Endothelial cell of umbilical vein (primary cell): ENCODE measurements at regions not wholly inside any gene's neighbourhood (a gene's known extent, or its start where the extent isn't known, plus 50 kb on each side); places are given as distances from the start of the nearest gene placed in this dataset.

ENCODE experiments used
- BruUV-seq: library from RNA; stranded (reverse); fragments of 400-500 nt; replicated peaks from 2 replicates; lab custom pipeline; 2021; lab: Mats Ljungman, UMichigan
- CTCF ChIA-PET: fragments of 300-600, 350-600 bp; sonication (Branson Sonifier 250); formaldehyde crosslinking; loops from one replicate; lab custom pipeline; 2021; ENCODE audit warnings: antibody characterized with exemption, inconsistent platforms; lab: Charles Lee
- POLR2A ChIA-PET: fragments of 300-600, 350-600 bp; sonication (Branson Sonifier 250); formaldehyde crosslinking; loops from one replicate; lab custom pipeline; 2021; ENCODE audit warnings: antibody characterized with exemption, inconsistent platforms; lab: Charles Lee
- DNase-seq: peaks from one replicate; pipeline ENCODE4 v3.0.0-alpha.2; 2011; ENCODE audit warnings: low read depth, low spot score
- FAIRE-seq: peaks from 2 replicates; lab custom pipeline; 2011; peaks lifted over from hg19 to GRCh38; lab: Jason Lieb, UNC
- H2AFZ ChIP-seq: 2 replicates; pipeline ENCODE4 v1.6.0; 2012; ENCODE audit warnings: low read depth, low read length, control low read depth, inconsistent platforms
- H3K27ac ChIP-seq: 2 replicates; pipeline ENCODE4 v1.5.1; 2011; ENCODE audit warnings: low read depth, mild to moderate bottlenecking, control low read depth, low read length, moderate library complexity; ENCODE audit not compliant: insufficient read depth
- H3K27me3 ChIP-seq, 2 experiments: 2 replicates each; pipeline versions ENCODE4 v1.6.0 to v1.6.1; 2011; ENCODE audit warnings: low read length in 2 of 2, mixed read lengths in 1 of 2; ENCODE audit not compliant: control insufficient read depth in 2 of 2, insufficient read depth in 2 of 2
- H3K36me3 ChIP-seq, 2 experiments: 2 replicates in 1 of 2; 3 replicates in 1 of 2; pipeline ENCODE4 v1.5.1; 2011; ENCODE audit warnings: low read length in 2 of 2, mild to moderate bottlenecking in 1 of 2, moderate library complexity in 1 of 2; ENCODE audit not compliant: control insufficient read depth in 2 of 2, insufficient read depth in 2 of 2; ENCODE audit errors: extremely low read depth in 1 of 2
- H3K4me1 ChIP-seq: 3 replicates; pipeline ENCODE4 v1.5.1; 2011; ENCODE audit warnings: mild to moderate bottlenecking, low read length; ENCODE audit not compliant: control insufficient read depth, insufficient read depth; ENCODE audit errors: extremely low read depth
- H3K4me2 ChIP-seq: 2 replicates; pipeline ENCODE4 v1.6.1; 2011; ENCODE audit warnings: low read length, control low read depth, mixed read lengths; ENCODE audit not compliant: insufficient read depth
- H3K4me3 ChIP-seq, 3 experiments: fragments of 200-600 bp in 1 of 3; sonication (generic), shearing (Covaris generic) in 1 of 3; replicated peaks in 1 of 3; 2 replicates each; pipeline ENCODE4 v1.5.1; 2011 to 2016; ENCODE audit warnings: control low read depth in 3 of 3, low read length in 3 of 3, mild to moderate bottlenecking in 2 of 3, inconsistent platforms in 1 of 3, low read depth in 1 of 3, moderate library complexity in 1 of 3; ENCODE audit not compliant: insufficient read depth in 1 of 3
- H3K79me2 ChIP-seq: 2 replicates; pipeline ENCODE4 v1.6.0; 2012; ENCODE audit warnings: low read length, inconsistent platforms; ENCODE audit not compliant: control insufficient read depth, insufficient read depth
- H3K9ac ChIP-seq: replicated peaks from 2 replicates; pipeline ENCODE3; 2011; ENCODE audit warnings: low read length, control low read depth; ENCODE audit not compliant: insufficient read depth; ENCODE audit errors: extremely low read depth
- H3K9me1 ChIP-seq: replicated peaks from 3 replicates; pipeline ENCODE4 v1.6.0; 2011; ENCODE audit warnings: mild to moderate bottlenecking, low read length; ENCODE audit not compliant: control insufficient read depth, insufficient read depth; ENCODE audit errors: extremely low read depth
- H3K9me3 ChIP-seq: replicated peaks from 2 replicates; pipeline ENCODE4 v1.5.1; 2012; ENCODE audit warnings: low read length, inconsistent platforms; ENCODE audit not compliant: control insufficient read depth, insufficient read depth
- H4K20me1 ChIP-seq: replicated peaks from 2 replicates; pipeline ENCODE3; 2011; ENCODE audit warnings: mild to moderate bottlenecking, low read length; ENCODE audit not compliant: control insufficient read depth, insufficient read depth; ENCODE audit errors: extremely low read depth
- CTCF ChIP-seq, 2 donors: IDR thresholded peaks; 1 replicate in 1 of 2; 2 replicates in 1 of 2; pipeline ENCODE4 v1.5.1; 2011; ENCODE audit warnings: low read length in 2 of 2, mild to moderate bottlenecking in 2 of 2, moderate library complexity in 2 of 2, control low read depth in 1 of 2, inconsistent platforms in 1 of 2, low read depth in 1 of 2; ENCODE audit not compliant: insufficient read depth in 1 of 2; ENCODE audit errors: extremely low read depth in 1 of 2
- FOS ChIP-seq: IDR thresholded peaks from 2 replicates; pipeline ENCODE4 v1.6.1; 2011; ENCODE audit warnings: mild to moderate bottlenecking, low read length, moderate library complexity, borderline replicate concordance; ENCODE audit not compliant: insufficient read depth
- GATA2 ChIP-seq: IDR thresholded peaks from 2 replicates; pipeline ENCODE4 v1.7.0; 2011; ENCODE audit warnings: low read depth, mild to moderate bottlenecking, moderate library complexity, mixed read lengths, low read length; ENCODE audit not compliant: insufficient read length, insufficient read depth
- JUN ChIP-seq: IDR thresholded peaks from 2 replicates; pipeline ENCODE4 v1.6.1; 2011; ENCODE audit warnings: borderline replicate concordance, low read depth; ENCODE audit not compliant: insufficient read length, insufficient read depth
- POLR2A ChIP-seq: IDR thresholded peaks from 2 replicates; pipeline ENCODE4 v1.6.1; 2012; ENCODE audit warnings: low read depth, mild to moderate bottlenecking, control low read depth, low read length
- POLR2AphosphoS5 ChIP-seq: IDR thresholded peaks from 2 replicates; pipeline ENCODE4 v1.6.1; 2012; ENCODE audit warnings: low read depth, mild to moderate bottlenecking, control low read depth, low read length, moderate library complexity; ENCODE audit not compliant: insufficient read depth
- dilution Hi-C: fragments of 300-500 bp; cut with MboI; formaldehyde crosslinking; loops from one replicate; pipeline ENCODE4 v1.15.0; 2019; ENCODE audit warnings: low sequenced_read_pairs; ENCODE audit not compliant: extremely low pct_ligation_motif_present
- intact Hi-C: fragments of 100-400 bp; cut with micrococcal nuclease; formaldehyde crosslinking; loops from one replicate; pipeline ENCODE4 v1.10.0; 2022

- Histone ChIP-seq H3K27me3 (no peaks in the 10 kb centered on the region), H3K4me3 (no peak overlapping the region), H3K4me2 (no peak overlapping the region), H4K20me1 (no peaks in the 10 kb centered on the region), H3K9me1 (no peaks in the 10 kb centered on the region), H3K9me3 (peaks cover 11% of the 10 kb centered on the region), H3K9ac (no peak overlapping the region), H3K4me1 (no peaks in the 10 kb centered on the region), H3K79me2 (no peaks in the 10 kb centered on the region), H3K27ac (no peak overlapping the region), H3K36me3 (no peaks in the 10 kb centered on the region), H2AFZ (no peak overlapping the region)
- ChIA-PET CTCF (no interaction called here), POLR2A (no interaction called here)
- TF ChIP-seq FOS (no peak), JUN (no peak), POLR2AphosphoS5 (no peak), GATA2 (no peak), POLR2A (no peak), CTCF (IDR thresholded peaks at IDR 0.05; ENCODE audit: extremely low read depth in 1 of 2, insufficient read depth in 1 of 2, low read depth in 1 of 2, low read length in 2 of 2) (no peak)
- no peak for FAIRE-seq
- no TSS peak for BruUV-seq
- intact Hi-C loops = no loop called here
- no peak for DNase-seq
- dilution Hi-C loops = no loop called here
These were observed 309.3 kb upstream of the MYT1L start for GRCh38 chr2:2640371-2640770.
